ENCODE measurements at regions not wholly inside any gene's neighbourhood (a gene's known extent, or its start where the extent isn't known, plus 50 kb on each side); places are given as distances from the start of the nearest gene placed in this dataset.

GRCh38 chr5:57696825-57697570 is 214.4 kb upstream of the ACTBL2 start:
- intact Hi-C loops (cut with micrococcal nuclease): no loop called here
- CTCF ChIA-PET (ENCODE audit: partially characterized antibody): interaction anchor here (0.8 kb wide), 1 partner anchor 29 kb away, joined by 3 read pairs; no protein-coding TSS in a partner anchor
- H3K27me3 ChIP-seq (ENCODE audit: insufficient read depth, low read length): no peaks in the 10 kb centered on the region
- no peaks in the 10 kb centered on the region for H3K27me3 Mint-ChIP-seq
- no peak overlapping the region for H3K4me3 Mint-ChIP-seq
- H3K4me1 ChIP-seq (ENCODE audit: insufficient read depth, low read length): no peaks in the 10 kb centered on the region
- H3K4me3 ChIP-seq (ENCODE audit: low read length in 2 of 2): no peak overlapping the region
- POLR2A ChIA-PET (ENCODE audit: partially characterized antibody): no interaction called here
- H3K36me3 Mint-ChIP-seq: no peaks in the 10 kb centered on the region
- H3K27ac ChIP-seq (ENCODE audit: low read depth, low read length): no peak overlapping the region
- H3K9me3 Mint-ChIP-seq: no peaks in the 10 kb centered on the region
- no peaks in the 10 kb centered on the region for H3K9me3 ChIP-seq (ENCODE audit: control insufficient read depth in 1 of 2, low read length in 2 of 2)
- H3K27ac Mint-ChIP-seq: no peak overlapping the region
- H3K4me1 Mint-ChIP-seq: no peaks in the 10 kb centered on the region
- no peak for DNase-seq
- H3K36me3 ChIP-seq (ENCODE audit: insufficient read depth, low read length): no peaks in the 10 kb centered on the region

GRCh38 chr5:57696389-57696769 is 213.8 kb upstream of the ACTBL2 start:
- DNase-seq: no peak
- H3K4me1 ChIP-seq (ENCODE audit: insufficient read depth, low read length): no peaks in the 10 kb centered on the region
- no peaks in the 10 kb centered on the region for H3K4me1 Mint-ChIP-seq
- no peak overlapping the region for H3K4me3 Mint-ChIP-seq
- H3K9me3 Mint-ChIP-seq: no peaks in the 10 kb centered on the region
- intact Hi-C loops (cut with micrococcal nuclease): no loop called here
- POLR2A ChIA-PET (ENCODE audit: partially characterized antibody): no interaction called here
- CTCF ChIA-PET (ENCODE audit: partially characterized antibody): interaction anchor here (0.6 to 0.8 kb wide), 2 partner anchors 10 to 30 kb away, joined by 3 read pairs; no protein-coding TSS in a partner anchor
- H3K9me3 ChIP-seq (ENCODE audit: control insufficient read depth in 1 of 2, low read length in 2 of 2): no peaks in the 10 kb centered on the region
- no peaks in the 10 kb centered on the region for H3K27me3 Mint-ChIP-seq
- H3K36me3 Mint-ChIP-seq: no peaks in the 10 kb centered on the region
- H3K27me3 ChIP-seq (ENCODE audit: insufficient read depth, low read length): no peaks in the 10 kb centered on the region
- no peak overlapping the region for H3K4me3 ChIP-seq (ENCODE audit: low read length in 2 of 2)
- H3K27ac Mint-ChIP-seq: no peak overlapping the region
- H3K36me3 ChIP-seq (ENCODE audit: insufficient read depth, low read length): no peaks in the 10 kb centered on the region
- no peak overlapping the region for H3K27ac ChIP-seq (ENCODE audit: low read depth, low read length)

GRCh38 chr5:57695706-57696388 is 213.2 kb upstream of the ACTBL2 start:
- intact Hi-C loops (cut with micrococcal nuclease): no loop called here
- H3K27me3 Mint-ChIP-seq: no peaks in the 10 kb centered on the region
- no peak overlapping the region for H3K4me3 Mint-ChIP-seq
- no peaks in the 10 kb centered on the region for H3K4me1 Mint-ChIP-seq
- POLR2A ChIA-PET (ENCODE audit: partially characterized antibody): no interaction called here
- no peaks in the 10 kb centered on the region for H3K9me3 Mint-ChIP-seq
- no peak overlapping the region for H3K27ac Mint-ChIP-seq
- H3K36me3 Mint-ChIP-seq: no peaks in the 10 kb centered on the region
- no peak for DNase-seq
- Histone ChIP-seq H3K4me1 (ENCODE audit: insufficient read depth, low read length) (no peaks in the 10 kb centered on the region), H3K27ac (ENCODE audit: low read depth, low read length) (no peak overlapping the region), H3K9me3 (ENCODE audit: control insufficient read depth in 1 of 2, low read length in 2 of 2) (no peaks in the 10 kb centered on the region), H3K4me3 (ENCODE audit: low read length in 2 of 2) (no peak overlapping the region), H3K27me3 (ENCODE audit: insufficient read depth, low read length) (no peaks in the 10 kb centered on the region), H3K36me3 (ENCODE audit: insufficient read depth, low read length) (no peaks in the 10 kb centered on the region)
- CTCF ChIA-PET (ENCODE audit: partially characterized antibody): interaction anchor here (0.6 to 0.8 kb wide), 2 partner anchors 10 to 30 kb away, joined by 3 read pairs; no protein-coding TSS in a partner anchor

GRCh38 chr5:57695179-57695578 is 212.6 kb upstream of the ACTBL2 start:
- no peak for DNase-seq
- ChIA-PET CTCF (ENCODE audit: partially characterized antibody) (no interaction called here), POLR2A (ENCODE audit: partially characterized antibody) (no interaction called here)
- Mint-ChIP-seq H3K4me3 (no peak overlapping the region), H3K27ac (no peak overlapping the region), H3K9me3 (no peaks in the 10 kb centered on the region), H3K4me1 (no peaks in the 10 kb centered on the region), H3K36me3 (no peaks in the 10 kb centered on the region), H3K27me3 (no peaks in the 10 kb centered on the region)
- H3K4me3 ChIP-seq (ENCODE audit: low read length in 2 of 2): no peak overlapping the region
- H3K4me1 ChIP-seq (ENCODE audit: insufficient read depth, low read length): no peaks in the 10 kb centered on the region
- no peak overlapping the region for H3K27ac ChIP-seq (ENCODE audit: low read depth, low read length)
- no peaks in the 10 kb centered on the region for H3K27me3 ChIP-seq (ENCODE audit: insufficient read depth, low read length)
- H3K9me3 ChIP-seq (ENCODE audit: control insufficient read depth in 1 of 2, low read length in 2 of 2): no peaks in the 10 kb centered on the region
- intact Hi-C loops (cut with micrococcal nuclease): no loop called here
- no peaks in the 10 kb centered on the region for H3K36me3 ChIP-seq (ENCODE audit: insufficient read depth, low read length)

- no peaks in the 10 kb centered on the region for H3K4me1 ChIP-seq (ENCODE audit: insufficient read depth, low read length)
- no peak overlapping the region for H3K4me3 Mint-ChIP-seq
- DNase-seq: no peak
- no peaks in the 10 kb centered on the region for H3K9me3 ChIP-seq (ENCODE audit: control insufficient read depth in 1 of 2, low read length in 2 of 2)
- peaks cover 0 to 2% of the 10 kb centered on the region in 2 donors for H3K27me3 Mint-ChIP-seq
- no peaks in the 10 kb centered on the region for H3K36me3 ChIP-seq (ENCODE audit: insufficient read depth, low read length)
- H3K4me3 ChIP-seq (ENCODE audit: low read length in 2 of 2): no peak overlapping the region
- no peaks in the 10 kb centered on the region for H3K27me3 ChIP-seq (ENCODE audit: insufficient read depth, low read length)
- no peaks in the 10 kb centered on the region for H3K9me3 Mint-ChIP-seq
- no peaks in the 10 kb centered on the region for H3K36me3 Mint-ChIP-seq
- no peak overlapping the region for H3K27ac ChIP-seq (ENCODE audit: low read depth, low read length)
- CTCF ChIA-PET (ENCODE audit: partially characterized antibody): interaction anchor here (1.0 to 1.1 kb wide), 2 partner anchors 44 kb away, joined by 3 read pairs; no protein-coding TSS in a partner anchor
- H3K27ac Mint-ChIP-seq: peak overlapping the region in 1 of 7 donors; percentile 18
- H3K4me1 Mint-ChIP-seq: no peaks in the 10 kb centered on the region
- intact Hi-C loops (cut with micrococcal nuclease): no loop called here
- POLR2A ChIA-PET (ENCODE audit: partially characterized antibody): no interaction called here
Measured at GRCh38 chr5:57693488-57694305, 211.1 kb upstream of the ACTBL2 start.

GRCh38 chr5:57692582-57693487 is 210.2 kb upstream of the ACTBL2 start:
- ChIA-PET CTCF (ENCODE audit: partially characterized antibody) (interaction anchor here (1.1 kb wide), 1 partner anchor 43 kb away, joined by 3 read pairs; no protein-coding TSS in a partner anchor), POLR2A (ENCODE audit: partially characterized antibody) (no interaction called here)
- Histone ChIP-seq H3K9me3 (ENCODE audit: control insufficient read depth in 1 of 2, low read length in 2 of 2) (no peaks in the 10 kb centered on the region), H3K4me1 (ENCODE audit: insufficient read depth, low read length) (no peaks in the 10 kb centered on the region), H3K27me3 (ENCODE audit: insufficient read depth, low read length) (no peaks in the 10 kb centered on the region), H3K4me3 (ENCODE audit: low read length in 2 of 2) (no peak overlapping the region), H3K36me3 (ENCODE audit: insufficient read depth, low read length) (no peaks in the 10 kb centered on the region), H3K27ac (ENCODE audit: low read depth, low read length) (no peak overlapping the region)
- Mint-ChIP-seq H3K27ac (no peak overlapping the region), H3K36me3 (no peaks in the 10 kb centered on the region), H3K4me1 (no peaks in the 10 kb centered on the region), H3K4me3 (no peak overlapping the region), H3K27me3 (peaks cover 0 to 2% of the 10 kb centered on the region in 2 donors), H3K9me3 (no peaks in the 10 kb centered on the region)
- no peak for DNase-seq
- intact Hi-C loops (cut with micrococcal nuclease): no loop called here

Data from CD4-positive, alpha-beta memory T cell (primary cell).